HEK293 (cell line): ENCODE measurements at regions not wholly inside any gene's neighbourhood (a gene's known extent, or its start where the extent isn't known, plus 50 kb on each side); places are given as distances from the start of the nearest gene placed in this dataset.

Experiments
- CTCF ChIA-PET: fragments of 350-600 bp; formaldehyde crosslinking; extraction: SDS; loops from one replicate; lab custom pipeline; 2021; ENCODE audit warnings: antibody characterized with exemption; lab: Yijun Ruan, JAX
- POLR2A ChIA-PET: fragments of 300-600 bp; formaldehyde crosslinking; extraction: SDS; loops from one replicate; lab custom pipeline; 2020; ENCODE audit warnings: antibody characterized with exemption, inconsistent platforms; lab: Yijun Ruan, JAX
- H3K27ac ChIP-seq: fragments of 200-500 bp; sonication (Bioruptor generic); 2 replicates; pipeline ENCODE4 v1.5.1; 2014; ENCODE audit warnings: low read depth, low read length, control low read depth, inconsistent platforms; ENCODE audit errors: extremely low read depth
- H3K36me3 ChIP-seq, 2 experiments: fragments of 200-500 bp in 1 of 2; sonication (Bioruptor generic) in 1 of 2; 1 replicate in 1 of 2; 2 replicates in 1 of 2; pipeline ENCODE4 v1.5.1; 2014 to 2017; ENCODE audit warnings: inconsistent platforms in 2 of 2, low read length in 2 of 2; ENCODE audit not compliant: control insufficient read depth in 2 of 2, insufficient read depth in 1 of 2
- H3K4me1 ChIP-seq: fragments of 200-500 bp; sonication (Bioruptor generic); 2 replicates; pipeline ENCODE4 v1.5.1; 2014; ENCODE audit warnings: mild to moderate bottlenecking, low read length, inconsistent platforms; ENCODE audit not compliant: control insufficient read depth, insufficient read depth
- H3K4me3 ChIP-seq: 2 replicates; pipeline ENCODE4 v1.5.1; 2011; ENCODE audit warnings: low read depth, mild to moderate bottlenecking, control low read depth, low read length, moderate library complexity
- H3K9me3 ChIP-seq: fragments of 200-500 bp; sonication (Bioruptor generic); 2 replicates; pipeline ENCODE4 v1.5.1; 2014; ENCODE audit warnings: low read depth, low read length, inconsistent platforms; ENCODE audit not compliant: control insufficient read depth, insufficient read depth
- GFI1B ChIP-seq: fragments of 450-650 bp; formaldehyde crosslinking; IDR thresholded peaks from 2 replicates; pipeline ENCODE4 v1.5.1; 2016; ENCODE audit warnings: missing biosample characterization, missing genetic modification characterization
- GLIS2 ChIP-seq: fragments of 450-650 bp; formaldehyde crosslinking; IDR thresholded peaks from 2 replicates; pipeline ENCODE4 v1.5.1; 2016; ENCODE audit warnings: missing biosample characterization, missing genetic modification characterization
- HIC1 ChIP-seq: fragments of 450-650 bp; formaldehyde crosslinking; IDR thresholded peaks from 2 replicates; pipeline ENCODE4 v1.5.1; 2016; ENCODE audit warnings: missing biosample characterization, missing genetic modification characterization
- INSM2 ChIP-seq: fragments of 450-650 bp; formaldehyde crosslinking; IDR thresholded peaks from 2 replicates; pipeline ENCODE4 v1.5.1; 2016; ENCODE audit warnings: missing biosample characterization, missing genetic modification characterization
- KLF1 ChIP-seq: fragments of 450-650 bp; formaldehyde crosslinking; IDR thresholded peaks from 2 replicates; pipeline ENCODE4 v1.5.1; 2016; ENCODE audit warnings: missing biosample characterization, missing genetic modification characterization
- MZF1 ChIP-seq: fragments of 450-650 bp; formaldehyde crosslinking; IDR thresholded peaks from 2 replicates; pipeline ENCODE4 v1.5.1; 2017; ENCODE audit warnings: missing biosample characterization, missing genetic modification characterization, borderline replicate concordance
- SCRT1 ChIP-seq: fragments of 450-650 bp; formaldehyde crosslinking; IDR thresholded peaks from 2 replicates; pipeline ENCODE4 v1.5.1; 2016; ENCODE audit warnings: missing biosample characterization, missing genetic modification characterization, borderline replicate concordance
- SP7 ChIP-seq: fragments of 450-650 bp; formaldehyde crosslinking; IDR thresholded peaks from 2 replicates; pipeline ENCODE4 v1.5.1; 2016; ENCODE audit warnings: missing biosample characterization, missing genetic modification characterization
- ZBTB1 ChIP-seq: fragments of 450-650 bp; formaldehyde crosslinking; IDR thresholded peaks from 2 replicates; pipeline ENCODE4 v1.5.1; 2016; ENCODE audit warnings: missing biosample characterization, missing genetic modification characterization
- ZBTB11 ChIP-seq: fragments of 450-650 bp; formaldehyde crosslinking; conservative IDR thresholded peaks from 2 replicates; pipeline ENCODE4 v1.5.1; 2016; ENCODE audit warnings: low read depth, missing biosample characterization, missing genetic modification characterization
- ZBTB21 ChIP-seq: fragments of 450-650 bp; formaldehyde crosslinking; IDR thresholded peaks from 2 replicates; pipeline ENCODE4 v1.5.1; 2017; ENCODE audit warnings: missing biosample characterization, missing genetic modification characterization
- ZBTB48 ChIP-seq: fragments of 450-650 bp; formaldehyde crosslinking; IDR thresholded peaks from 2 replicates; pipeline ENCODE4 v1.5.1; 2016; ENCODE audit warnings: missing biosample characterization, missing genetic modification characterization
- ZFHX2 ChIP-seq: fragments of 450-650 bp; formaldehyde crosslinking; conservative IDR thresholded peaks from 2 replicates; pipeline ENCODE4 v1.5.1; 2016; ENCODE audit warnings: missing biosample characterization, missing genetic modification characterization
- ZFP41 ChIP-seq: fragments of 450-650 bp; formaldehyde crosslinking; IDR thresholded peaks from 2 replicates; pipeline ENCODE4 v1.5.1; 2016; ENCODE audit warnings: missing biosample characterization, missing genetic modification characterization, borderline replicate concordance
- ZFP69B ChIP-seq: fragments of 450-650 bp; formaldehyde crosslinking; IDR thresholded peaks from 2 replicates; pipeline ENCODE4 v1.5.1; 2016; ENCODE audit warnings: missing biosample characterization, missing genetic modification characterization
- ZNF133 ChIP-seq: fragments of 450-650 bp; formaldehyde crosslinking; IDR thresholded peaks from 2 replicates; pipeline ENCODE4 v1.5.1; 2016; ENCODE audit warnings: missing biosample characterization, missing genetic modification characterization
- ZNF138 ChIP-seq: fragments of 450-650 bp; formaldehyde crosslinking; IDR thresholded peaks from 2 replicates; pipeline ENCODE4 v1.5.1; 2016; ENCODE audit warnings: missing biosample characterization, missing genetic modification characterization, borderline replicate concordance
- ZNF18 ChIP-seq: fragments of 450-650 bp; formaldehyde crosslinking; IDR thresholded peaks from 2 replicates; pipeline ENCODE4 v1.5.1; 2016; ENCODE audit warnings: missing biosample characterization, missing genetic modification characterization
- ZNF23 ChIP-seq: fragments of 450-650 bp; formaldehyde crosslinking; IDR thresholded peaks from 2 replicates; pipeline ENCODE4 v1.5.1; 2016; ENCODE audit warnings: missing biosample characterization, missing genetic modification characterization, borderline replicate concordance
- ZNF292 ChIP-seq: fragments of 450-650 bp; formaldehyde crosslinking; IDR thresholded peaks from 2 replicates; pipeline ENCODE4 v1.5.1; 2016; ENCODE audit warnings: low read depth, missing biosample characterization, missing genetic modification characterization, borderline replicate concordance
- ZNF335 ChIP-seq: fragments of 450-650 bp; formaldehyde crosslinking; conservative IDR thresholded peaks from 2 replicates; pipeline ENCODE4 v1.5.1; 2016; ENCODE audit warnings: missing biosample characterization, missing genetic modification characterization
- ZNF354C ChIP-seq: fragments of 450-650 bp; formaldehyde crosslinking; IDR thresholded peaks from 2 replicates; pipeline ENCODE4 v1.5.1; 2016; ENCODE audit warnings: missing biosample characterization, missing genetic modification characterization, low read depth, borderline replicate concordance
- ZNF391 ChIP-seq: fragments of 450-650 bp; formaldehyde crosslinking; IDR thresholded peaks from 2 replicates; pipeline ENCODE4 v1.5.1; 2016; ENCODE audit warnings: low read depth, missing biosample characterization, missing genetic modification characterization, borderline replicate concordance
- ZNF416 ChIP-seq: fragments of 450-650 bp; formaldehyde crosslinking; IDR thresholded peaks from 2 replicates; pipeline ENCODE4 v1.5.1; 2016; ENCODE audit warnings: missing biosample characterization, missing genetic modification characterization
- ZNF501 ChIP-seq: fragments of 450-650 bp; formaldehyde crosslinking; IDR thresholded peaks from 2 replicates; pipeline ENCODE4 v1.5.1; 2016; ENCODE audit warnings: missing biosample characterization, missing genetic modification characterization
- ZNF530 ChIP-seq: fragments of 450-650 bp; formaldehyde crosslinking; IDR thresholded peaks from 2 replicates; pipeline ENCODE4 v1.5.1; 2016; ENCODE audit warnings: low read depth, missing biosample characterization, missing genetic modification characterization
- ZNF629 ChIP-seq: fragments of 450-650 bp; formaldehyde crosslinking; IDR thresholded peaks from 2 replicates; pipeline ENCODE4 v1.5.1; 2017; ENCODE audit warnings: missing biosample characterization, missing genetic modification characterization
- ZNF654 ChIP-seq: fragments of 450-650 bp; formaldehyde crosslinking; IDR thresholded peaks from 2 replicates; pipeline ENCODE4 v1.5.1; 2016; ENCODE audit warnings: low read depth, missing biosample characterization, missing genetic modification characterization
- ZNF76 ChIP-seq: fragments of 450-650 bp; formaldehyde crosslinking; IDR thresholded peaks from 2 replicates; pipeline ENCODE4; 2016; ENCODE audit warnings: low read depth, missing biosample characterization, missing genetic modification characterization, borderline replicate concordance
- ZNF777 ChIP-seq: fragments of 450-650 bp; formaldehyde crosslinking; IDR thresholded peaks from 2 replicates; pipeline ENCODE4 v1.5.1; 2017; ENCODE audit warnings: missing biosample characterization, missing genetic modification characterization, borderline replicate concordance

- POLR2A ChIA-PET: no interaction called here
- no peak overlapping the region for H3K4me3 ChIP-seq
- H3K36me3 ChIP-seq: no peaks in the 10 kb centered on the region
- no peaks in the 10 kb centered on the region for H3K4me1 ChIP-seq
- H3K9me3 ChIP-seq: no peaks in the 10 kb centered on the region
- H3K27ac ChIP-seq: no peak overlapping the region
- CTCF ChIA-PET: no interaction called here
- TF ChIP-seq SP7 (tag by site-specific recombination) (0 out of 2 replicates have a peak, but pooled peaks have one; percentile 37), SCRT1 (no peak), ZNF777 (tag by site-specific recombination) (no peak), ZFP69B (tag by site-specific recombination) (no peak), ZNF76 (tag by site-specific recombination) (no peak), ZNF133 (no peak), ZNF629 (tag by site-specific recombination) (peak; percentile 76), GLIS2 (tag by site-specific recombination) (no peak), ZNF354C (no peak), ZNF138 (no peak), GFI1B (no peak), ZFHX2 (tag by site-specific recombination) (no peak), ZNF18 (tag by site-specific recombination) (no peak), ZNF391 (tag by site-specific recombination) (no peak), KLF1 (tag by site-specific recombination) (no peak), ZNF501 (tag by site-specific recombination) (no peak), ZNF654 (tag by site-specific recombination) (no peak), INSM2 (tag by site-specific recombination) (no peak), ZBTB21 (tag by site-specific recombination) (peak; percentile 77), ZBTB48 (tag by site-specific recombination) (no peak), ZNF416 (tag by site-specific recombination) (no peak), ZBTB1 (tag by site-specific recombination) (no peak), ZBTB11 (tag by site-specific recombination) (no peak), MZF1 (tag by site-specific recombination) (no peak), HIC1 (tag by site-specific recombination) (no peak), ZFP41 (tag by site-specific recombination) (no peak), ZNF335 (tag by site-specific recombination) (0 out of 2 replicates have a peak, but pooled peaks have one; percentile 23), ZNF530 (no peak), ZNF292 (tag by site-specific recombination) (no peak), ZNF23 (tag by site-specific recombination) (no peak)
Observed at GRCh38 chr1:118692143-118692542, 296.0 kb downstream of the TBX15 start.
